ENCODE measurements at regions not wholly inside any gene's neighbourhood (a gene's known extent, or its start where the extent isn't known, plus 50 kb on each side); places are given as distances from the start of the nearest gene placed in this dataset.

- DNase-seq (no peak), ATAC-seq (no peak)
Observed at GRCh38 chr15:85980946-85981345, 98.7 kb upstream of the AGBL1 start.

- DNase-seq (no peak), ATAC-seq (no peak)
Observed at GRCh38 chr15:85984241-85984640, 95.4 kb upstream of the AGBL1 start.

- DNase-seq: no peak
- no peak for ATAC-seq
Observed at GRCh38 chr15:85986116-85986515, 93.6 kb upstream of the AGBL1 start.

- no peak for DNase-seq
- ATAC-seq: no peak
Observed at GRCh38 chr15:85986741-85987140, 92.9 kb upstream of the AGBL1 start.

- no peak for DNase-seq
- no peak for ATAC-seq
Observed at GRCh38 chr15:85988741-85989140, 90.9 kb upstream of the AGBL1 start.

GRCh38 chr15:85992224-85992623, 87.4 kb upstream of the AGBL1 start:
- DNase-seq (no peak), ATAC-seq (no peak)

GRCh38 chr15:85993116-85993515, 86.6 kb upstream of the AGBL1 start:
- ATAC-seq (no peak), DNase-seq (no peak)

GRCh38 chr15:85997618-85998017, 82.1 kb upstream of the AGBL1 start:
- no peak for ATAC-seq

GRCh38 chr15:85999658-86000057, 80.0 kb upstream of the AGBL1 start:
- ATAC-seq (no peak), DNase-seq (no peak)

More at GRCh38 chr15:85997618-85998017, 82.1 kb upstream of the AGBL1 start:
- no peak for DNase-seq

GRCh38 chr15:86001200-86001599, 78.5 kb upstream of the AGBL1 start:
- no peak for ATAC-seq
- DNase-seq: no peak

- ATAC-seq (no peak), DNase-seq (no peak)
Observed at GRCh38 chr15:86002444-86002843, 77.2 kb upstream of the AGBL1 start.

- no peak for DNase-seq
- ATAC-seq: no peak
Observed at GRCh38 chr15:86004061-86004460, 75.6 kb upstream of the AGBL1 start.

- ATAC-seq (no peak), DNase-seq (no peak)
Observed at GRCh38 chr15:86006546-86006945, 73.1 kb upstream of the AGBL1 start.

GRCh38 chr15:86009727-86010126, 69.9 kb upstream of the AGBL1 start:
- ATAC-seq (no peak), DNase-seq (no peak)

- no peak for ATAC-seq
- no peak for DNase-seq
Observed at GRCh38 chr15:86010398-86010797, 69.3 kb upstream of the AGBL1 start.

GRCh38 chr15:86010891-86011290, 68.8 kb upstream of the AGBL1 start:
- DNase-seq (no peak), ATAC-seq (no peak)

- DNase-seq (no peak), ATAC-seq (no peak)
Observed at GRCh38 chr15:86014016-86014415, 65.7 kb upstream of the AGBL1 start.

GRCh38 chr15:86016750-86017149, 62.9 kb upstream of the AGBL1 start:
- ATAC-seq (no peak), DNase-seq (no peak)

GRCh38 chr15:86018679-86019078, 61.0 kb upstream of the AGBL1 start:
- ATAC-seq (no peak), DNase-seq (no peak)

- ATAC-seq: no peak
- no peak for DNase-seq
Observed at GRCh38 chr15:86021281-86022264, 58.1 kb upstream of the AGBL1 start.

- no peak for DNase-seq
- no peak for ATAC-seq
Observed at GRCh38 chr15:86028961-86029360, 50.7 kb upstream of the AGBL1 start.

Measured in stimulated activated naive CD8-positive, alpha-beta T cell treated with anti-CD3 and anti-CD28 coated beads, Interleukin-15, Interleukin-2, amounts not matched to agents 100 U/mL and 50 U/mL, for 24 hours (primary cell).